Activated CD4-positive, alpha-beta T cell treated with anti-CD3 and anti-CD28 coated beads, Interleukin-2, amount 10 ng/mL, durations not matched to agents 7 days and 5 days (primary cell): ENCODE measurements at regions not wholly inside any gene's neighbourhood (a gene's known extent, or its start where the extent isn't known, plus 50 kb on each side); places are given as distances from the start of the nearest gene placed in this dataset.
"Not testable (repeated sequence)": the region's sequence is repeated elsewhere in the genome, so short reads cannot be mapped to it uniquely, and the experiment has no call there.

ENCODE experiments used
- CTCF ChIA-PET: fragments of 350-600 bp; sonication (Branson Sonifier 250); formaldehyde crosslinking; loops from one replicate; lab custom pipeline; 2021; ENCODE audit warnings: antibody characterized with exemption; lab: Charles Lee
- POLR2A ChIA-PET: fragments of 350-600 bp; sonication (Branson Sonifier 250); formaldehyde crosslinking; loops from one replicate; lab custom pipeline; 2021; ENCODE audit warnings: antibody characterized with exemption; lab: Charles Lee
- DNase-seq: peaks from one replicate; pipeline ENCODE4 v3.0.0-alpha.2; 2020
- H3K27ac Mint-ChIP-seq: one replicate; pipeline ENCODE4 v1.8.0; 2021; ENCODE audit warnings: mild to moderate bottlenecking, moderate library complexity, mixed read lengths
- H3K27me3 Mint-ChIP-seq: one replicate; pipeline ENCODE4 v1.8.0; 2021; ENCODE audit warnings: mixed read lengths
- H3K36me3 Mint-ChIP-seq: one replicate; pipeline ENCODE4 v1.8.0; 2021; ENCODE audit warnings: low read depth, mixed read lengths
- H3K4me1 Mint-ChIP-seq: one replicate; pipeline ENCODE4 v1.8.0; 2021; ENCODE audit warnings: mixed read lengths
- H3K4me3 Mint-ChIP-seq: one replicate; pipeline ENCODE4 v1.8.0; 2021; ENCODE audit warnings: mild to moderate bottlenecking, moderate library complexity, mixed read lengths
- H3K9me3 Mint-ChIP-seq: one replicate; pipeline ENCODE4 v1.8.0; 2021; ENCODE audit warnings: mixed read lengths

DNA sequence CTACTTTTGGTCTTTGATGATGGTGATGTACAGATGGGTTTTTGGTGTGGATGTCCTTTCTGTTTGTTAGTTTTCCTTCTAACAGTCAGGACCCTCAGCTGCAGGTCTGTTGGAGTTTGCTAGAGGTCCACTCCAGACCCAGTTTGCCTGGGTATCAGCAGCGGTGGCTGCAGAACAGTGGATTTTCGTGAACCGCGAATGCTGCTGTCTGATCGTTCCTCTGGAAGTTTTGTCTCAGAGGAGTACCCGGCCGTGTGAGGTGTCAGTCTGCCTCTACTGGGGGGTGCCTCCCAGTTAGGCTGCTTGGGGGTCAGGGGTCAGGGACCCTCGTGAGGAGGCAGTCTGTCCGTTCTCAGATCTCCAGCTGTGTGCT lies 56.6 kb upstream of the TNFAIP8 start:
- Mint-ChIP-seq H3K9me3 (peaks cover 18% of the 10 kb centered on the region), H3K4me1 (peaks cover 70% of the 10 kb centered on the region), H3K36me3 (peaks cover 73% of the 10 kb centered on the region), H3K27ac (peak overlapping the region; percentile 96), H3K4me3 (peak overlapping the region; percentile 84)
- DNase-seq, H3K27me3 Mint-ChIP-seq: not testable (repeated sequence)
- CTCF ChIA-PET = interaction anchor here (1.5 to 2.6 kb wide), 4 partner anchors 8 to 39 kb away, joined by 3 to 10 read pairs (median 7); no protein-coding TSS in a partner anchor
- POLR2A ChIA-PET = interaction anchor here (0.6 kb wide), 1 partner anchor 38 kb away, joined by 4 read pairs; no protein-coding TSS in a partner anchor

DNA sequence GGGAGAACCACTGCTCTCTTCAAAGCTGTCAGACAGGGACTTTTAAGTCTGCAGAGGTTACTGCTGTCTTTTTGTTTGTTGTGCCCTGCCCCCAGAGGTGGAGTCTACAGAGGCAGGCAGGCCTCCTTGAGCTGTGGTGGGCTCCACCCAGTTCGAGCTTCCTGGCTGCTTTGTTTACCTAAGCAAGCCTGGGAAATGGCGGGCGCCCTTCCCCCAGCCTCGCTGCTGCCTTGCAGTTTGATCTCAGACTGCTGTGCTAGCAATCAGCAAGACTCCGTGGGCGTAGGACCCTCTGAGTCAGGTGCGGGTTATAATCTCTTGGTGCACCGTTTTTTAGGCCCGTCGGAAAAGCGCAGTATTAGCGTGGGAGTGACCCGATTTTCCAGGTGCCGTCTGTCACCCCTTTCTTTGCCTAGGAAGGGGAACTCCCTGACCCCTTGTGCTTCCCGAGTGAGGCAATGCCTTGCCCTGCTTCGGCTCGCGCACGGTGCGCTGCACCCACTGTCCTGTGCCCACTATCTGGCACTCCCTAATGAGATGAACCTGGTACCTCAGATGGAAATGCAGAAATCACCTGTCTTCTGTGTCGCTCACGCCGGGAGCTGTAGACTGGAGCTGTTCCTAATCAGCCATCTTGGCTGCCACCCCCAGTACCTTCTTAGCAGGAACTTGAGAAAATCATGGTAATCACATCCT lies 56.1 kb upstream of the TNFAIP8 start:
- H3K4me3 Mint-ChIP-seq = peak overlapping the region; percentile 84
- H3K27ac Mint-ChIP-seq = peak overlapping the region; percentile 96
- DNase-seq = peak; percentile 90
- H3K4me1 Mint-ChIP-seq = peaks cover 70% of the 10 kb centered on the region
- ChIA-PET CTCF (interaction anchor here (0.6 to 2.6 kb wide), 8 partner anchors 9 to 312 kb away, joined by 3 to 10 read pairs (median 4); no protein-coding TSS in a partner anchor), POLR2A (interaction anchor here (0.6 kb wide), 1 partner anchor 37 kb away, joined by 4 read pairs; no protein-coding TSS in a partner anchor)
- H3K9me3 Mint-ChIP-seq = peaks cover 16% of the 10 kb centered on the region
- peaks cover 73% of the 10 kb centered on the region for H3K36me3 Mint-ChIP-seq
- H3K27me3 Mint-ChIP-seq = not testable (repeated sequence)

DNA sequence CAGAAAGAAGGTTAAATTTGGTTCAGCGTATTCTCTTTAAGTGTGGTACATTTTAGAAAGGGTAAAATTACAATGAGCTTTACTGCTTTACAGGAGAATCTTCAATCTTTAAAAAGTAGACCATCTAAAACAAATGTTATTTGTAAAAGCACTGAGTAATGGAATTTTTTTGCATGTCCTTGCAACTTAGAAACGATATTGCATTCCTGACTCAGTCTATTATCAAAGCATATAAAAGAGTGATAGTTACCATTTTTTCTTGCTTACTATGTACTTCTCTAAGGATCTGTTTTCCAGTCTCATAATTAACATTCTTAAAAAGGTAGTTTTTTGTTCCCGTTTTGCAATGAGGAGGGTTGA lies 55.5 kb upstream of the TNFAIP8 start:
- DNase-seq = no peak

DNA sequence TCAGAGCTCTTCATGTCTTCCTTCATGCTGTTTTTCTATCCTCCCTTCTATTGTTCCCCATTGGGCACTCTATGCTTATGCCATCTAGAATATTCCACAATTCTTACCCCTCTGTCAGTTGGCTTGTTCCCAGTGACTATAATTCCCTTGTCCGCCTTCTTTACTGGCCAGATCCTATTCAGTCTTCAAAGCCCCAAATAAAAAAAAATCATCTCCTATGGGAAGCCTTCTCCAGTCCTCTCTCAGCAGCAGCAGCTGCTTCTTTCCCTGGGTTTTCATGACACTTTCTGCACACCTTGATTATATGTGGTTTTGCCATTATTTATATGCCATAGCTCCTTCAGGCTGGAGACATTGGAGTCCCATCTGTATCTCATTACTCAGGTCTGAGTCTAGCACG lies 54.6 kb upstream of the TNFAIP8 start:
- ChIA-PET CTCF (interaction anchor here (1.1 to 2.4 kb wide), 7 partner anchors 8 to 68 kb away, joined by 3 to 9 read pairs (median 4); no protein-coding TSS in a partner anchor), POLR2A (no interaction called here)
- H3K4me3 Mint-ChIP-seq = no peak overlapping the region
- peak overlapping the region; percentile 96 for H3K27ac Mint-ChIP-seq
- H3K9me3 Mint-ChIP-seq = peaks cover 16% of the 10 kb centered on the region
- DNase-seq = no peak
- peaks cover 81% of the 10 kb centered on the region for H3K4me1 Mint-ChIP-seq
- H3K27me3 Mint-ChIP-seq = no peaks in the 10 kb centered on the region
- peaks cover 82% of the 10 kb centered on the region for H3K36me3 Mint-ChIP-seq

More for the DNA sequence above, 55.5 kb upstream of the TNFAIP8 start:
- ChIA-PET CTCF (interaction anchor here (0.6 to 2.6 kb wide), 12 partner anchors 9 to 313 kb away, joined by 3 to 10 read pairs (median 4); no protein-coding TSS in a partner anchor), POLR2A (no interaction called here)
- peaks cover 16% of the 10 kb centered on the region for H3K9me3 Mint-ChIP-seq
- no peaks in the 10 kb centered on the region for H3K27me3 Mint-ChIP-seq
- H3K27ac Mint-ChIP-seq = peak overlapping the region; percentile 96
- peaks cover 72% of the 10 kb centered on the region for H3K4me1 Mint-ChIP-seq
- peak overlapping the region; percentile 84 for H3K4me3 Mint-ChIP-seq
- H3K36me3 Mint-ChIP-seq = peaks cover 73% of the 10 kb centered on the region

DNA sequence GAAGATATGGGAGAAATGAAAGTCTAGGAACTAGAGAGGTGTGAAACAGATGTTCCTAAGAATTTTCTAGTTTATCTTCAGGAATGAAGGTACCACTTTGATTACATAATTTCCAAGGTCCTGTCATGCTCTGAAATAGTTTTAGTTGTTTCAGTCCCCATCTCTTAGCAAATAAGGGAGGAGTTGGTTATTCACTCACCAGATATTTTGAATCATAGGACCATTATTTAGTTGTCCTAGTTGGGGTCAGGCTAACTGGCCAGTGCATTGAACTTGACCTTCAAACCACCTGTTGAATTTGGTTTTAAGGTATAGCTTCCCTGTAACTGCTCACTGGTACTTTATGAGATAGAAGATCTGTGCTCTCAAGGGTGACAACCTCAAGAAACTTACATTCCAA lies 53.9 kb upstream of the TNFAIP8 start:
- peaks cover 86% of the 10 kb centered on the region for H3K4me1 Mint-ChIP-seq
- H3K9me3 Mint-ChIP-seq = peaks cover 15% of the 10 kb centered on the region
- DNase-seq = no peak
- H3K27ac Mint-ChIP-seq = peak overlapping the region; percentile 78
- no peak overlapping the region for H3K4me3 Mint-ChIP-seq
- ChIA-PET CTCF (interaction anchor here (1.3 to 3.5 kb wide), 5 partner anchors 10 to 27 kb away, joined by 3 to 15 read pairs (median 6); no protein-coding TSS in a partner anchor), POLR2A (no interaction called here)
- no peaks in the 10 kb centered on the region for H3K27me3 Mint-ChIP-seq
- H3K36me3 Mint-ChIP-seq = peaks cover 81% of the 10 kb centered on the region

DNA sequence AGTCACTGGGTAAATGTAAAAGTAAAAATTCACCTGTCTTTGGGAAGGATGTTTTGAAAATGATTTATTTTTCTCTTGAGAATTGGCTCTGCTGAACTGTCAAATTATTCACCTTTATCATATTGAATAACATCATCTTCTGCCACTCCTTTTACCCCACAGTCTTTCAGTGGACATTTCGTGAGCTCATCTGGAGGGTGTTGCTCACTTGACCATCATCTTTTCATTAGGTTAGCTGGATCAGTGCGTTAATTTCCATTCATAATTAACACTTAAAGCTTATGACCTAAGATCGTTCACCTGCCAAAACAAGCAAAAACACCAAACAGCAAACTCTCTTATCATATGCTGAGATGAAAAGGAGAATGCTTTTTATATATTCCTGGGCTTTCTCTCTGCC lies 53.4 kb upstream of the TNFAIP8 start:
- peak overlapping the region; percentile 16 for H3K4me3 Mint-ChIP-seq
- DNase-seq = no peak
- H3K36me3 Mint-ChIP-seq = peaks cover 80% of the 10 kb centered on the region
- H3K27ac Mint-ChIP-seq = peak overlapping the region; percentile 78
- peaks cover 15% of the 10 kb centered on the region for H3K9me3 Mint-ChIP-seq
- H3K27me3 Mint-ChIP-seq = no peaks in the 10 kb centered on the region
- peaks cover 89% of the 10 kb centered on the region for H3K4me1 Mint-ChIP-seq
- CTCF ChIA-PET = interaction anchor here (1.1 to 3.5 kb wide), 7 partner anchors 9 to 32 kb away, joined by 3 to 15 read pairs (median 6); no protein-coding TSS in a partner anchor
- POLR2A ChIA-PET = no interaction called here

DNA sequence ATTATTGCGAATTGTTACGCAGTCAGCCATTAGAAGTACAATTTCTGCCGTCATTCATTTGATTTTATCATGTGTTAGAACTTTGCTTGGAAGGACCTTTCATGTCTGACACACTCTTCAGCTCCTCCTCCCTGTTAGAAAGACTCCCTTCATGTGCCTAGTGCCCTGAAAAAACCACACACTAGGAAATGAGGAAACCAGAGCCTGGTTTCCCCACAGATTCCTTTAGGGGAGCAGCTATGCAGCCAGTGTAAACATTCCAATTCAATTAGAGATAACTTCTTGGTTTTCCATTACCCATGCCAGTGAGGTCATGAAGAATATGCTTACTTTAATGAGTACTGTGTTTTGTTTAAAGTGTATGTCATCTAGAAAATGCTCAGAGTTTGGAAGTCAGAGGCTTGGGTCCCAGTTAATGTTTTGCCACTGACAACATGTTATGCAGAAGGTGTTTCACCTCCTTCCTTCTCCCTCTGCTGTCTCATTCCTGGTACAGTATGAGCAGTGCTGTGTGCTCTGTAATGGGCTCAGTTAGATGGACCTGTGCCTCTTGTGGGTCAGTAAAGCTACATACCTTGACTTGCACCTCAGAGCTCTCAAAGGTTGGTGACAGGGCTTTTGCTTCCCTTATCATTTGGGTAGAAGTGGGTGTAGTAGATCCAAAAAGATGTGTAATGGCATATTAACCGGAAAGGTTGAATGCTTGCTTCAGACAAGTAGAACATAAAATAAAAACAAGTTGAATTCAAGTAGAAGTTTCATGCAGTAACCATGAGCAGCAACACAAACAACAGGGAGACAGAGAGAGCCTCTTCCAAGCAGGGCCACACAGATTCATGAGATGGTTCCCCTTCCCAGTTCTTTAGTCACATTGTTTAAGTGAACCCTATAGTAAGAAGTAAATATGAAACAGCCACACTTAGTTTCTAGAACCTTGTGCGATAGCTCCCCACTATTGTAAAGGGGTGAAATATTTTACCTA lies 52.6 kb upstream of the TNFAIP8 start:
- H3K27ac Mint-ChIP-seq = peak overlapping the region; percentile 78
- peaks cover 15% of the 10 kb centered on the region for H3K9me3 Mint-ChIP-seq
- ChIA-PET POLR2A (no interaction called here), CTCF (interaction anchor here (1.1 to 3.5 kb wide), 10 partner anchors 9 to 32 kb away, joined by 3 to 15 read pairs (median 5); no protein-coding TSS in a partner anchor)
- no peak for DNase-seq
- H3K4me1 Mint-ChIP-seq = peaks cover 91% of the 10 kb centered on the region
- no peaks in the 10 kb centered on the region for H3K27me3 Mint-ChIP-seq
- H3K36me3 Mint-ChIP-seq = peaks cover 76% of the 10 kb centered on the region
- peak overlapping the region; percentile 16 for H3K4me3 Mint-ChIP-seq

DNA sequence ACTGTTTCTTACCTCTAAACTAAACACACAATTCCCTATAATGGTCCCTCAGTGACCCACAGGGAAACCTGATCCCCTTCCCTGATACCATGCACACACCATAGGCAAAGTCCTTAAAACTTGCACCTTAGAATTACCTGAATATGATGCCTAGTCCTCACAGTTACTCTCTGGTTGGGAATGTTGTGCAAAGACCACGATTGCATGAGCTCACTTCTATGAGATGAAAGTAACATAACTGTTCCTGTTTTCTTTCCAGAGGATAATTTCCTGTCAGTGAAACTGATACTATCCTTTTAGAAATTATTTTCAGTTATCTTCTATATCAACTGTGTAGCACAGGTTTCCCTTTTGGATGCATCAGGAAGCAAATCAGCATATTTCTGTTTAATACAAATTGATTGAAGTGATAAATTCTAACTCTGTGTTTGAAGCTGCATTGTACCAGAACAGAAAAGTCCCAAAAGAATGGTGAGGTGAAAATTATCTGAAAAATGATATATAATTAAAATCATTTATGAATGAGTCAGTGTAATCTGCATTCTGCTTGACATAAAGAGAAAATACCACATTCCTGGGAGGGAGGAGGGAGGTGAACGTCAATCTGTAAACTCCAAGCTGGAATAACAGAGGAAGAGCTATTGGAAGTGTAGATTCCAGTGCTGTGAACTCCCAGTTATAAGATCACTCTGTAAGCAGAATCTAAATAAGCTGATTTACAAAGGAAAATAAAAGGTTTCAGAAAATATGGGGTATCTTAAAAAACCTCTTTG lies 51.2 kb upstream of the TNFAIP8 start:
- Mint-ChIP-seq H3K27ac (no peak overlapping the region), H3K4me3 (no peak overlapping the region), H3K27me3 (no peaks in the 10 kb centered on the region), H3K9me3 (peaks cover 15% of the 10 kb centered on the region), H3K4me1 (peaks cover 95% of the 10 kb centered on the region), H3K36me3 (peaks cover 75% of the 10 kb centered on the region)
- CTCF ChIA-PET = interaction anchor here (0.5 to 3.5 kb wide), 7 partner anchors 9 to 71 kb away, joined by 3 to 15 read pairs (median 3); no protein-coding TSS in a partner anchor
- POLR2A ChIA-PET = no interaction called here
- no peak for DNase-seq
